SKM-1 treated with dmso at 0.1 percent for 144 hours (cell line): ENCODE measurements at regions not wholly inside any gene's neighbourhood (a gene's known extent, or its start where the extent isn't known, plus 50 kb on each side); places are given as distances from the start of the nearest gene placed in this dataset.

Experiments used
- DNase-seq: peaks from one replicate; lab custom pipeline; 2025; ENCODE audit not compliant: unreplicated experiment; lab: John Stamatoyannopoulos, UW

- no peak for DNase-seq
Observed at GRCh38 chr1:104435255-104435654, 685.6 kb downstream of the AMY1C start.

- DNase-seq: no peak
Observed at GRCh38 chr1:104440011-104440410, 690.3 kb downstream of the AMY1C start.

- no peak for DNase-seq
Observed at GRCh38 chr1:104456724-104457123, 707.0 kb downstream of the AMY1C start.

- DNase-seq: no peak
Observed at GRCh38 chr1:104459886-104460285, 710.2 kb downstream of the AMY1C start.

GRCh38 chr1:104460880-104461279 lies 711.2 kb downstream of the AMY1C start:
- DNase-seq: no peak

- DNase-seq: no peak
Observed at GRCh38 chr1:104463126-104463697, 713.5 kb downstream of the AMY1C start.

GRCh38 chr1:104466068-104466467 lies 716.4 kb downstream of the AMY1C start:
- DNase-seq: no peak

- DNase-seq: no peak
Observed at GRCh38 chr1:104467590-104467989, 717.9 kb downstream of the AMY1C start.

- no peak for DNase-seq
Observed at GRCh38 chr1:104468282-104468681, 718.6 kb downstream of the AMY1C start.

GRCh38 chr1:104476126-104476525 lies 726.4 kb downstream of the AMY1C start:
- no peak for DNase-seq

GRCh38 chr1:104488296-104489015 lies 738.8 kb downstream of the AMY1C start:
- DNase-seq: no peak

- no peak for DNase-seq
Observed at GRCh38 chr1:104526158-104526795, 776.6 kb downstream of the AMY1C start.

GRCh38 chr1:104531990-104532389 lies 782.3 kb downstream of the AMY1C start:
- no peak for DNase-seq

GRCh38 chr1:104574620-104575019 lies 824.9 kb downstream of the AMY1C start:
- no peak for DNase-seq

GRCh38 chr1:104592926-104593325 lies 843.2 kb downstream of the AMY1C start:
- DNase-seq: no peak

GRCh38 chr1:104593413-104594187 lies 843.9 kb downstream of the AMY1C start:
- DNase-seq: no peak

- DNase-seq: no peak
Observed at GRCh38 chr1:104617474-104617873, 867.8 kb downstream of the AMY1C start.

GRCh38 chr1:104621221-104621620 lies 871.5 kb downstream of the AMY1C start:
- no peak for DNase-seq

- DNase-seq: no peak
Observed at GRCh38 chr1:104624538-104624937, 874.8 kb downstream of the AMY1C start.

- peak; percentile 6 for DNase-seq
Observed at GRCh38 chr1:104629589-104629988, 879.9 kb downstream of the AMY1C start.

GRCh38 chr1:104630567-104631149 lies 881.0 kb downstream of the AMY1C start:
- no peak for DNase-seq
